ENCODE measurements at regions not wholly inside any gene's neighbourhood (a gene's known extent, or its start where the extent isn't known, plus 50 kb on each side); places are given as distances from the start of the nearest gene placed in this dataset.

GRCh38 chr18:10301831-10302483 lies 152.5 kb upstream of the APCDD1 start:
- no peaks in the 10 kb centered on the region for H3K79me2 ChIP-seq (ENCODE audit: insufficient read depth, low read length)

More at GRCh38 chr18:10301831-10302483, 152.5 kb upstream of the APCDD1 start:
- BruUV-seq (replicated peaks): no TSS peak
- intact Hi-C loops (cut with micrococcal nuclease): loop anchor here (10.0 kb wide), 1 partner anchor 277 kb away; no protein-coding TSS in a partner anchor
- no peak overlapping the region for H2AFZ ChIP-seq (ENCODE audit: low read depth, low read length, poor library complexity, severe bottlenecking)
- H3K36me3 ChIP-seq (ENCODE audit: control insufficient read depth in 1 of 2, insufficient read depth in 2 of 2, low read length in 2 of 2): no peaks in the 10 kb centered on the region
- H3K4me2 ChIP-seq (ENCODE audit: low read length): no peak overlapping the region
- no peaks in the 10 kb centered on the region for H3K9me3 ChIP-seq (ENCODE audit: control insufficient read depth in 1 of 2, insufficient read depth in 1 of 2, low read depth in 1 of 2, low read length in 2 of 2)
- ChIA-PET CTCF (no interaction called here), RAD21 (ENCODE audit: low non-redundant PET in 1 of 2, low total read pairs in 2 of 2, uncharacterized antibody in 2 of 2, unreplicated experiment in 2 of 2) (no interaction called here), POLR2A (no interaction called here)
- no peaks in the 10 kb centered on the region for H3K4me1 ChIP-seq (ENCODE audit: control insufficient read depth in 1 of 2, insufficient read depth in 2 of 2, low read length in 2 of 2)
- TF ChIP-seq REST (IDR thresholded peaks at IDR 0.05; ENCODE audit: low read depth) (no peak), ZFX (IDR thresholded peaks at IDR 0.05) (no peak), JUND (IDR thresholded peaks at IDR 0.05) (no peak), CBX3 (IDR thresholded peaks at IDR 0.05; ENCODE audit: low read depth) (no peak)
- no peak overlapping the region for H3K4me3 ChIP-seq (replicated peaks in 1 of 2; ENCODE audit: low read depth in 1 of 2, low read length in 2 of 2)
- no peak for ATAC-seq
- no peaks in the 10 kb centered on the region for H4K20me1 ChIP-seq (ENCODE audit: insufficient read depth)
- no peaks in the 10 kb centered on the region for H3K9me2 ChIP-seq (ENCODE audit: insufficient read depth)
- no peak overlapping the region for H3K9ac ChIP-seq (ENCODE audit: low read length)
- peaks cover 5% of the 10 kb centered on the region; the same call in 1 of the 2 replicates for H3K27me3 ChIP-seq (ENCODE audit: insufficient read depth, low read length)
- H3K27ac ChIP-seq (ENCODE audit: low read depth, low read length): no peak overlapping the region
- no peak for DNase-seq (ENCODE audit: low read depth, low spot score)

All from HCT116 (cell line).